ENCODE measurements at regions not wholly inside any gene's neighbourhood (a gene's known extent, or its start where the extent isn't known, plus 50 kb on each side); places are given as distances from the start of the nearest gene placed in this dataset.
"Not testable (repeated sequence)": the region's sequence is repeated elsewhere in the genome, so short reads cannot be mapped to it uniquely, and the experiment has no call there.

- no peaks in the 10 kb centered on the region for H3K9me3 ChIP-seq
- 73% methylated on average over 1 of the region's 1 CpG for WGBS, 2 donors
- no peak overlapping the region for H3K27ac ChIP-seq
- intact Hi-C loops (cut with DNase I), result no loop called here
- TF ChIP-seq CTCF (IDR thresholded peaks at IDR 0.05) (no peak), POLR2A (IDR thresholded peaks at IDR 0.05) (no peak)
- no peaks in the 10 kb centered on the region for H3K4me1 ChIP-seq
- no peaks in the 10 kb centered on the region for H3K36me3 ChIP-seq
- DNase-seq, result no peak
- H3K27me3 ChIP-seq, result no peaks in the 10 kb centered on the region
- H3K4me3 ChIP-seq (replicated peaks in 1 of 3), result no peak overlapping the region
Measured at GRCh38 chr13:85564598-85564997, 234.6 kb downstream of the SLITRK6 start.

DNA sequence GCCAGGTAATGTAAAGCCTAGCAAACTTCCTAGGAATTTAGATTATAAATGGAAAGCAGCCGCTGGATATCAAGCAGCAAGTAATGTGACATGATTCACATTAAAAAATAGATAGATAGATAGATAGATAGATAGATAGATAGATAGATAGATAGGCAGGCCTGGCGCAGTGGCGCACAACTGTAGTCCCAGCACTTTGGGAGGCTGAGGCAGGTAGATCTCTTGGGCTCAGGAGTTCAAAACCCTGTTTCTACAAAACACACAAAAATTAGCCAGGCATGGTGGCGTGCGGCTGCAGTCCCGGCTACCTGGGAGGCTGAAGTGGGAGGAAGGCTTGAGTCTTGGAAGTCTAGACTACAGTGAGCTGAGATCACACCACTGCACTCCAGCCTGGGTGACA, 236.9 kb downstream of the SLITRK6 start:
- WGBS, 2 donors, result 91 to 96% methylated on average over 6 of the region's 6 CpGs
- H3K27me3 ChIP-seq, result no peaks in the 10 kb centered on the region
- no peak overlapping the region for H3K4me3 ChIP-seq (replicated peaks in 1 of 3)
- TF ChIP-seq CTCF (IDR thresholded peaks at IDR 0.05) (no peak), POLR2A (IDR thresholded peaks at IDR 0.05) (no peak)
- intact Hi-C loops (cut with DNase I), result no loop called here
- H3K4me1 ChIP-seq, result no peaks in the 10 kb centered on the region
- DNase-seq, result no peak
- H3K9me3 ChIP-seq, result no peaks in the 10 kb centered on the region
- no peaks in the 10 kb centered on the region for H3K36me3 ChIP-seq
- H3K27ac ChIP-seq, result no peak overlapping the region

DNA sequence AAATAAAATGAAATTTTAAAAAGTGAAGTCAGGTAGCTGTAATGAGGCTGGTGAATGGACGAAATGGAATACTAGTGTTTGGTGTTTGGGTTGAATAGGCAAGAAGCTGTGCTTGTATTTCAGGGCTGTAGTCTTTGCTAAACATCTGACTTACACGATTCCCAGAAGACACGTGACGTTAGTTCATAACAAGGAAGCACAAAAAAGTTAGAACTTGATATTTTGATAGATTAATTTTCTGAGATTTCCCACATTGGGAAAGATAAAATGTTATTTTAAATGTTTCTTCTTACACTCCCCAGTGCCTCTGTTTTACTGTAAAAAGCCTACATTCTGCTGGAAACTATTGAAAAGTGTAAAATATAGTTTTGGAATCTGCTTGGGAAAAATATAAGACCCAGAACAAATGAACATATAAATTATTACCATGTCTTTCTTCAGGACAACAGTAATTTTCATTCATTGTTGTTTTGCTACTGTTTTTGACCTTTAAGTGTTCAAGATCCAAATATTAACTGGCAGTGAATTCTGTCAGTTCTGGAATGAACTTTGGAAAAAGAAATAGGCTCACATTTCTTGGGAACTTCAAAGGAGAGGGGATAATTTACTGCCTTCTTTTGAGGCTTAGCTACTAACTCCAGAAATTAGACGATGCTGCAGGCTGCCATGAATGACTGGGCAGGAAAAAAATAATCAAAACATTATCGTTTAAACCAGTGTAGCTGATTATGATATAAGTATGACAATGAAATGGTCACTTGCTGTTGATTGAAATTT, 241.3 kb downstream of the SLITRK6 start:
- Histone ChIP-seq H3K36me3 (no peaks in the 10 kb centered on the region), H3K27ac (no peak overlapping the region), H3K4me3 (replicated peaks in 1 of 3) (no peak overlapping the region), H3K4me1 (no peaks in the 10 kb centered on the region), H3K27me3 (no peaks in the 10 kb centered on the region), H3K9me3 (no peaks in the 10 kb centered on the region)
- no peak for TF ChIP-seq POLR2A (IDR thresholded peaks at IDR 0.05)
- no peak for TF ChIP-seq CTCF (IDR thresholded peaks at IDR 0.05)
- intact Hi-C loops (cut with DNase I), result no loop called here
- WGBS, 2 donors, result 55 to 67% methylated on average over 6 of the region's 6 CpGs
- no peak for DNase-seq

DNA sequence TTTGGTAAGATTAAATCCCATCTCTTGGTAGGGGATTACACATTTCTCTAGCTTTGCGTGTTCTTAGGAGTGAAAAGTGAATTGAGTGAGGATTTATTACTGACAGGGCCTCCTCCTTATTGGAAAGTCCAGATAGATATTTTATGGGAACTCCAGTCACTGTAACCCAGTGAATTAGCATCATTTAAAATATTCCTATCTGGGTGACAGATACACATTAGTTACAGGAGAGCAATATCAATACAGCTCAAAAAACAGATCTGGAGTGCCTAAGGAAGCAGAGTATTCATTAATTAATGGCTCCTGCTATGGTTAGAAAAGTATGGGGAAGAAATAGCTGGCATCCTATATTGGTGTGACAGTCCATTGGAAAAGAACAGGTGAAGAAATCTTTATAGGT, 248.2 kb downstream of the SLITRK6 start:
- no peak for TF ChIP-seq POLR2A (IDR thresholded peaks at IDR 0.05)
- no peak for TF ChIP-seq CTCF (IDR thresholded peaks at IDR 0.05)

GRCh38 chr13:85549819-85550218, 249.4 kb downstream of the SLITRK6 start:
- intact Hi-C loops (cut with DNase I), result no loop called here
- no peaks in the 10 kb centered on the region for H3K4me1 ChIP-seq
- TF ChIP-seq CTCF (IDR thresholded peaks at IDR 0.05) (no peak), POLR2A (IDR thresholded peaks at IDR 0.05) (no peak)
- no peaks in the 10 kb centered on the region for H3K36me3 ChIP-seq
- WGBS, 2 donors, result 85 to 95% methylated on average over 2 of the region's 2 CpGs
- no peaks in the 10 kb centered on the region for H3K9me3 ChIP-seq
- no peak for DNase-seq
- H3K27me3 ChIP-seq, result no peaks in the 10 kb centered on the region
- H3K27ac ChIP-seq, result no peak overlapping the region
- no peak overlapping the region for H3K4me3 ChIP-seq (replicated peaks in 1 of 3)

More for the DNA sequence above, 248.2 kb downstream of the SLITRK6 start:
- Histone ChIP-seq H3K9me3 (no peaks in the 10 kb centered on the region), H3K4me1 (no peaks in the 10 kb centered on the region), H3K27me3 (no peaks in the 10 kb centered on the region), H3K36me3 (no peaks in the 10 kb centered on the region), H3K4me3 (replicated peaks in 1 of 3) (no peak overlapping the region), H3K27ac (no peak overlapping the region)
- WGBS, 2 donors, result 97 to 100% methylated on average over 1 of the region's 1 CpG
- no peak for DNase-seq
- intact Hi-C loops (cut with DNase I), result no loop called here

DNA sequence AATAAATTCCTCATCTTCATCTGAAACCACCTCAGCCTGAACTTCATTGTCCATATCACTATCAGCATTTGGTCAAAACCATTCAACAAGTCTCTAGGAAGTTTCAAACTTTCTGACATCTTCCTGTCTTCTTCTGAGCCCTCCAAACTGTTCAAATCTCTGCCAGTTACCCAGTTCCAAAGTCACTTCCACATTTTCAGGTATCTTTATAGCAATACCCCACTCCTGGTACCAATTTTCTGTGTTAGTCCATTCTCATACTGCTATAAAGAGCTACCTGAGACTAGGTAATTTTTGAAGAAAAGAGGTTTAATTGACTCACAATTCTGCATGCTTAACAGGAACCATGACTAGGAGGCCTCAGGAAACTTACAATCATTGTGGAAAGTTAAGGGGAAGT, 250.4 kb downstream of the SLITRK6 start:
- H3K4me1 ChIP-seq; H3K27ac ChIP-seq; H3K4me3 ChIP-seq (replicated peaks in 1 of 3); H3K36me3 ChIP-seq; intact Hi-C loops (cut with DNase I); H3K9me3 ChIP-seq; H3K27me3 ChIP-seq; DNase-seq: not testable (repeated sequence)
